ENCODE measurements at regions not wholly inside any gene's neighbourhood (a gene's known extent, or its start where the extent isn't known, plus 50 kb on each side); places are given as distances from the start of the nearest gene placed in this dataset.

DNA sequence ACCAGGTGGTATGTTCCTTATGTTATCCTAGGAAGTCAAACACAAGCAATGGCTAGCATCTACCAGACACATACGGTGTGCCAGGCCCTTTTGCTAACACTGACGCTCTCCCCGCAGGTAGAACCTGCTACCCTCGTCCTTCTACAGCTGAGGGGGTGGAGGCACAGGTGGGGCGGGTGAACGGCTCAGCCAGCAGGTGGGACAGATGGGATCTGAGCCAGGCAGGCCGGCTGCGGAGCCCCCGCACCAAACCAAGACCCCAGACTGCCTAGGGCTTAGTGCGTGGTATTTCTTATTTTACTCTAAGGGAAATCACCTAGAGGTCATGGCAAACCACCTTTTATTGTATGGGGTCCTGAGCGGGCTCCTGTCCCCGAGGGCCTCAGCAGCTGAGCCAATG, 53.9 kb upstream of the PCSK6 start:
- Histone ChIP-seq H3K36me3 (ENCODE audit: insufficient read depth, low read length) (no peaks in the 10 kb centered on the region), H3K27ac (ENCODE audit: low read depth, low read length, poor library complexity, severe bottlenecking) (no peak overlapping the region), H3K79me2 (ENCODE audit: insufficient read depth, low read depth, low read length) (no peaks in the 10 kb centered on the region), H4K20me1 (ENCODE audit: insufficient read depth, low read length) (no peaks in the 10 kb centered on the region), H2AFZ (ENCODE audit: low read length) (no peak overlapping the region), H3K4me1 (ENCODE audit: insufficient read depth, low read length, poor library complexity, severe bottlenecking) (no peaks in the 10 kb centered on the region), H3K9me3 (ENCODE audit: low read length) (no peaks in the 10 kb centered on the region), H3K4me2 (ENCODE audit: low read length) (no peak overlapping the region), H3K4me3 (ENCODE audit: low read depth, low read length, poor library complexity, severe bottlenecking) (no peak overlapping the region), H3K9me2 (ENCODE audit: insufficient read depth, low read length) (no peaks in the 10 kb centered on the region)
- intact Hi-C loops (cut with micrococcal nuclease; ENCODE audit: unreplicated experiment): no loop called here
- TF ChIP-seq, protein P1, sequence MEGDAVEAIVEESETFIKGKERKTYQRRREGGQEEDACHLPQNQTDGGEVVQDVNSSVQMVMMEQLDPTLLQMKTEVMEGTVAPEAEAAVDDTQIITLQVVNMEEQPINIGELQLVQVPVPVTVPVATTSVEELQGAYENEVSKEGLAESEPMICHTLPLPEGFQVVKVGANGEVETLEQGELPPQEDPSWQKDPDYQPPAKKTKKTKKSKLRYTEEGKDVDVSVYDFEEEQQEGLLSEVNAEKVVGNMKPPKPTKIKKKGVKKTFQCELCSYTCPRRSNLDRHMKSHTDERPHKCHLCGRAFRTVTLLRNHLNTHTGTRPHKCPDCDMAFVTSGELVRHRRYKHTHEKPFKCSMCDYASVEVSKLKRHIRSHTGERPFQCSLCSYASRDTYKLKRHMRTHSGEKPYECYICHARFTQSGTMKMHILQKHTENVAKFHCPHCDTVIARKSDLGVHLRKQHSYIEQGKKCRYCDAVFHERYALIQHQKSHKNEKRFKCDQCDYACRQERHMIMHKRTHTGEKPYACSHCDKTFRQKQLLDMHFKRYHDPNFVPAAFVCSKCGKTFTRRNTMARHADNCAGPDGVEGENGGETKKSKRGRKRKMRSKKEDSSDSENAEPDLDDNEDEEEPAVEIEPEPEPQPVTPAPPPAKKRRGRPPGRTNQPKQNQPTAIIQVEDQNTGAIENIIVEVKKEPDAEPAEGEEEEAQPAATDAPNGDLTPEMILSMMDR (conservative IDR thresholded peaks at IDR 0.05; ENCODE audit: low read length): no peak
- no peak for TF ChIP-seq EZH2phosphoT487 (IDR thresholded peaks at IDR 0.05; ENCODE audit: borderline replicate concordance, low read depth, low read length)
- BruUV-seq (replicated peaks): no TSS peak
- POLR2A ChIA-PET: no interaction called here
- DNase-seq (ENCODE audit: low spot score): no peak
- CTCF ChIA-PET (ENCODE audit: unreplicated experiment): no interaction called here

DNA sequence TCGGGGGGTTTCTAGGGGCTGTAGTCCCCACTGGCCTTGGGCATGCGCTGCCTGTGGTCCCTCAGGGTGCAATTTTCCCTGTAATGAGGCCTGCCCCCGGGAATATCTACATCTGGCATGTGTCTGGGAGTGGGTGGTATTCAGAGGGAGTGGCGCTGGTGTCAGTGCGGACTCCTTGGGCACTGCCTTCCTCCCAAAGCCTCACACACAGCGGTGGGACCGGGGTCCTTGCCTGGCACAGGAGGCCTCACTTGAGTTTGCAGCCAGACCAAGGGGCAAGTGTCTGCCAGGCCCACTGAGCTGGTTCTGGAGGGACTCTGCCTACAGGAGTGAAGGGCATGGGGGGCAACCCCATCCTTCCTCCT, 53.5 kb upstream of the PCSK6 start:
- no peaks in the 10 kb centered on the region for H3K9me2 ChIP-seq (ENCODE audit: insufficient read depth, low read length)
- CTCF ChIA-PET (ENCODE audit: unreplicated experiment): no interaction called here
- no peak for DNase-seq (ENCODE audit: low spot score)
- no peaks in the 10 kb centered on the region for H3K4me1 ChIP-seq (ENCODE audit: insufficient read depth, low read length, poor library complexity, severe bottlenecking)
- H3K79me2 ChIP-seq (ENCODE audit: insufficient read depth, low read depth, low read length): no peaks in the 10 kb centered on the region
- intact Hi-C loops (cut with micrococcal nuclease; ENCODE audit: unreplicated experiment): no loop called here
- H3K4me3 ChIP-seq (ENCODE audit: low read depth, low read length, poor library complexity, severe bottlenecking): no peak overlapping the region
- H3K36me3 ChIP-seq (ENCODE audit: insufficient read depth, low read length): no peaks in the 10 kb centered on the region
- H3K4me2 ChIP-seq (ENCODE audit: low read length): no peak overlapping the region
- BruUV-seq (replicated peaks): no TSS peak
- no peaks in the 10 kb centered on the region for H4K20me1 ChIP-seq (ENCODE audit: insufficient read depth, low read length)
- H3K9me3 ChIP-seq (ENCODE audit: low read length): no peaks in the 10 kb centered on the region
- TF ChIP-seq EZH2phosphoT487 (IDR thresholded peaks at IDR 0.05; ENCODE audit: borderline replicate concordance, low read depth, low read length): no peak
- TF ChIP-seq, protein P1 (conservative IDR thresholded peaks at IDR 0.05; ENCODE audit: low read length): no peak
- no peak overlapping the region for H2AFZ ChIP-seq (ENCODE audit: low read length)
- no peak overlapping the region for H3K27ac ChIP-seq (ENCODE audit: low read depth, low read length, poor library complexity, severe bottlenecking)
- POLR2A ChIA-PET: no interaction called here

DNA sequence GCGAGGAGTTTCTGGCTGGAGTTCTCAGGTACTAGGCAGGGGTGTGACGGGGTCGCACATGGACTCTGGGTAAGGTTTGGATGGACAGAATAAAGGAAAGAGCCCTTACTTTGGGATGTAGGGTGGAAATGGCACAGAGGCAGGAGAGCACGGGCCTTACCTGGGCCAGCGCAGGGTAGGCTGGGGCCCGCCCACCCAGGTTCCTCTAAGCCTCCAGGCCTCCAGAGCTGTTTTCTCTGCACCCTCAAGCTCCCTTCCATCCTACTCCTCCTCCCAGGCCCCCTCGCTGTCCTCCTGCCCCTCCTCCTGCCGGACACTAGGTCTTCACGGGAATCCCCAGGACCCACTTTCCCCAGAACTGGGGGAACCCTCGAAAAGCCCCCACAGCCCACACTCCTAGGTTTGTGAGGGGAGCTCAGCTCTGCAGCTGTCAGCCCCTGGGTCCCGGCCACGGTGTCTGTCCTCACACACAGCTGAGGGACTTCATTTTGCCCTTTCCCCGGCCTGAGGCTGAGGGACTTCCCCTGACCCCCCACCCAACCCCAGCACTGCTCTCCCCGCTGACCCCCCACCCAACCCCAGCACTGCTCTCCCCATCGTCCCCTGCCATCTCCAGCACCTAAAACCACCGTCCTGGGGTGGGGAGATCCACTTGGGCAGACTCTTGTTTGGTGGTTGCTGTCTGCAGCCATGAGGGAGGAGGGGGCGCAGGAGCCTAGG, 53.0 kb upstream of the PCSK6 start:
- H3K79me2 ChIP-seq (ENCODE audit: insufficient read depth, low read depth, low read length): no peaks in the 10 kb centered on the region
- no peak overlapping the region for H2AFZ ChIP-seq (ENCODE audit: low read length)
- DNase-seq (ENCODE audit: low spot score): peak; percentile 3
- TF ChIP-seq, protein P1 (conservative IDR thresholded peaks at IDR 0.05; ENCODE audit: low read length): no peak
- no peak for TF ChIP-seq EZH2phosphoT487 (IDR thresholded peaks at IDR 0.05; ENCODE audit: borderline replicate concordance, low read depth, low read length)
- no peak overlapping the region for H3K4me2 ChIP-seq (ENCODE audit: low read length)
- no peaks in the 10 kb centered on the region for H3K36me3 ChIP-seq (ENCODE audit: insufficient read depth, low read length)
- H3K27ac ChIP-seq (ENCODE audit: low read depth, low read length, poor library complexity, severe bottlenecking): no peak overlapping the region
- H3K4me3 ChIP-seq (ENCODE audit: low read depth, low read length, poor library complexity, severe bottlenecking): no peak overlapping the region
- no peaks in the 10 kb centered on the region for H4K20me1 ChIP-seq (ENCODE audit: insufficient read depth, low read length)
- BruUV-seq (replicated peaks): no TSS peak
- no peaks in the 10 kb centered on the region for H3K9me2 ChIP-seq (ENCODE audit: insufficient read depth, low read length)
- H3K9me3 ChIP-seq (ENCODE audit: low read length): no peaks in the 10 kb centered on the region
- intact Hi-C loops (cut with micrococcal nuclease; ENCODE audit: unreplicated experiment): no loop called here
- ChIA-PET POLR2A (no interaction called here), CTCF (ENCODE audit: unreplicated experiment) (no interaction called here)
- no peaks in the 10 kb centered on the region for H3K4me1 ChIP-seq (ENCODE audit: insufficient read depth, low read length, poor library complexity, severe bottlenecking)
